Prostate gland (tissue), 2 donors: ENCODE measurements at regions not wholly inside any gene's neighbourhood (a gene's known extent, or its start where the extent isn't known, plus 50 kb on each side); places are given as distances from the start of the nearest gene placed in this dataset.

Source experiments
- POLR2A ChIP-seq: fragments of 450-650 bp; IDR thresholded peaks from one replicate; pipeline ENCODE4 v1.6.1; 2016; ENCODE audit warnings: antibody characterized with exemption, mild to moderate bottlenecking
- POLR2AphosphoS5 ChIP-seq: sonication (generic); formaldehyde crosslinking; IDR thresholded peaks from one replicate; pipeline ENCODE4 v1.6.1; 2017; ENCODE audit warnings: antibody characterized with exemption
- TF ChIP-seq, protein P1 (sequence below), 4 experiments: fragments of 200-600 bp in 2 of 4; fragments of 450-650 bp in 2 of 4; sonication (generic) in 2 of 4; IDR thresholded peaks; 1 replicate in 3 of 4; 2 replicates in 1 of 4; pipeline ENCODE4 v1.5.1; 2016 to 2019; ENCODE audit warnings: antibody characterized with exemption in 4 of 4, mild to moderate bottlenecking in 2 of 4, moderate library complexity in 2 of 4

DNA sequence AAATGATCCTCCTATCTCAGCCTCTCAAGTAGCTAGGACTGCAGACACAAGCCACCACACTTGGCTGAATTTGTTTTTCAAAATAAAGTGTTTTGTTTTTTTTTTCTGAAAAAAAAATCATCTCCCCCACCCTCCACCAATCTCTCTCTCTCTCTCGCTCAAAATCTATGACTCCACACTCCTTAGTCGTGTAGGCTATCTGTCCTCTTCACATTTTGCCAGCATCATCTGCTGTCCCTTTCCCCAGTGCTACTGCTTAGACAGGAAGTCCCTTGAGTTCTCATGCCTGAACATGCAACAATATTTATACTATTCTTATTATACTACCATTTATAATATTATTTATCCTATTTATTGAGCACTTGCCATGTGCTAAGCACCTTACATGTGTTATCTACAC is 80.7 kb upstream of the TMEM164 start:
- TF ChIP-seq, protein P1, sequence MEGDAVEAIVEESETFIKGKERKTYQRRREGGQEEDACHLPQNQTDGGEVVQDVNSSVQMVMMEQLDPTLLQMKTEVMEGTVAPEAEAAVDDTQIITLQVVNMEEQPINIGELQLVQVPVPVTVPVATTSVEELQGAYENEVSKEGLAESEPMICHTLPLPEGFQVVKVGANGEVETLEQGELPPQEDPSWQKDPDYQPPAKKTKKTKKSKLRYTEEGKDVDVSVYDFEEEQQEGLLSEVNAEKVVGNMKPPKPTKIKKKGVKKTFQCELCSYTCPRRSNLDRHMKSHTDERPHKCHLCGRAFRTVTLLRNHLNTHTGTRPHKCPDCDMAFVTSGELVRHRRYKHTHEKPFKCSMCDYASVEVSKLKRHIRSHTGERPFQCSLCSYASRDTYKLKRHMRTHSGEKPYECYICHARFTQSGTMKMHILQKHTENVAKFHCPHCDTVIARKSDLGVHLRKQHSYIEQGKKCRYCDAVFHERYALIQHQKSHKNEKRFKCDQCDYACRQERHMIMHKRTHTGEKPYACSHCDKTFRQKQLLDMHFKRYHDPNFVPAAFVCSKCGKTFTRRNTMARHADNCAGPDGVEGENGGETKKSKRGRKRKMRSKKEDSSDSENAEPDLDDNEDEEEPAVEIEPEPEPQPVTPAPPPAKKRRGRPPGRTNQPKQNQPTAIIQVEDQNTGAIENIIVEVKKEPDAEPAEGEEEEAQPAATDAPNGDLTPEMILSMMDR (IDR thresholded peaks at IDR 0.05): no peak
- TF ChIP-seq POLR2A: no peak
- no peak for TF ChIP-seq POLR2AphosphoS5
